H1 (cell line): ENCODE measurements at regions not wholly inside any gene's neighbourhood (a gene's known extent, or its start where the extent isn't known, plus 50 kb on each side); places are given as distances from the start of the nearest gene placed in this dataset.

ENCODE experiments used
- CTCF ChIA-PET: fragments of 300-600 bp; sonication (Branson Sonifier 250); formaldehyde crosslinking; loops from one replicate; lab custom pipeline; 2021; ENCODE audit not compliant: partially characterized antibody; lab: Charles Lee
- POLR2A ChIA-PET: fragments of 300-600 bp; sonication (Branson Sonifier 250); formaldehyde crosslinking; loops from one replicate; lab custom pipeline; 2021; ENCODE audit warnings: inconsistent platforms; ENCODE audit not compliant: partially characterized antibody; lab: Charles Lee
- DNase-seq, 2 experiments: peaks; one replicate each; pipeline versions ENCODE4 v3.0.0 to v3.0.0-alpha.2; 2010 to 2022; ENCODE audit warnings: low spot score in 2 of 2, low read depth in 1 of 2, mixed read lengths in 1 of 2
- FAIRE-seq: peaks from 2 replicates; lab custom pipeline; 2011; peaks lifted over from hg19 to GRCh38; lab: Jason Lieb, UNC
- H2AFZ ChIP-seq: 2 replicates; pipeline ENCODE4 v1.8.1; 2012; ENCODE audit warnings: low read length, inconsistent platforms
- H2AK5ac ChIP-seq: 2 replicates; pipeline ENCODE4 v1.6.1; 2013; ENCODE audit warnings: low read depth, low read length
- H2BK120ac ChIP-seq: replicated peaks from 2 replicates; pipeline ENCODE3; 2013; ENCODE audit warnings: low read depth, low read length, inconsistent platforms
- H2BK12ac ChIP-seq: 2 replicates; pipeline ENCODE4 v1.6.1; 2013; ENCODE audit warnings: low read depth, low read length
- H2BK15ac ChIP-seq: 2 replicates; pipeline ENCODE4 v1.6.1; 2013; ENCODE audit warnings: low read length
- H2BK20ac ChIP-seq: 2 replicates; pipeline ENCODE4 v1.6.1; 2013; ENCODE audit warnings: low read length
- H2BK5ac ChIP-seq: 2 replicates; pipeline ENCODE4 v1.6.1; 2013; ENCODE audit warnings: low read depth, low read length
- H3K14ac ChIP-seq: 2 replicates; pipeline ENCODE4 v1.6.1; 2013; ENCODE audit warnings: inconsistent platforms; ENCODE audit not compliant: insufficient read length
- H3K18ac ChIP-seq: 2 replicates; pipeline ENCODE4 v1.6.1; 2013; ENCODE audit warnings: low read length; ENCODE audit errors: extremely low read depth
- H3K23ac ChIP-seq: 2 replicates; pipeline ENCODE4 v1.6.1; 2013; ENCODE audit warnings: inconsistent platforms; ENCODE audit not compliant: insufficient read length
- H3K23me2 ChIP-seq: 2 replicates; pipeline ENCODE4 v1.6.1; 2013; ENCODE audit warnings: low read depth, low read length
- H3K27ac ChIP-seq: 2 replicates; pipeline ENCODE4 v1.6.1; 2011; ENCODE audit warnings: low read depth, low read length, inconsistent platforms
- H3K27me3 ChIP-seq, 4 experiments: replicated peaks in 1 of 4; 1 replicate in 1 of 4; 2 replicates in 3 of 4; pipeline versions ENCODE4 v1.6.1 to v1.8.1; 2011 to 2013; ENCODE audit warnings: low read length in 3 of 4, mild to moderate bottlenecking in 3 of 4, inconsistent platforms in 2 of 4, mixed read lengths in 2 of 4, moderate library complexity in 1 of 4; ENCODE audit not compliant: control insufficient read depth in 3 of 4, insufficient read depth in 3 of 4; ENCODE audit errors: extremely low read depth in 1 of 4
- H3K36me3 ChIP-seq, 4 experiments: 2 replicates each; pipeline versions ENCODE4 v1.6.1 to v1.8.1; 2011 to 2013; ENCODE audit warnings: mild to moderate bottlenecking in 4 of 4, low read length in 3 of 4, moderate library complexity in 2 of 4, control low read depth in 1 of 4, inconsistent platforms in 1 of 4; ENCODE audit not compliant: insufficient read depth in 4 of 4, control insufficient read depth in 2 of 4
- H3K4ac ChIP-seq: replicated peaks from 2 replicates; pipeline ENCODE3; 2013; ENCODE audit warnings: low read length, low read depth, mixed read lengths, inconsistent platforms; ENCODE audit not compliant: insufficient read length
- H3K4me1 ChIP-seq, 4 experiments: replicated peaks in 1 of 4; 1 replicate in 1 of 4; 2 replicates in 3 of 4; pipeline versions ENCODE4 v1.6.1 to v1.8.1; 2011 to 2013; ENCODE audit warnings: low read length in 3 of 4, inconsistent platforms in 2 of 4, mixed read lengths in 1 of 4; ENCODE audit not compliant: insufficient read depth in 4 of 4, control insufficient read depth in 3 of 4
- H3K4me2 ChIP-seq, 2 experiments: 2 replicates each; pipeline versions ENCODE4 v1.6.1 to v1.8.1; 2011 to 2013; ENCODE audit warnings: low read depth in 2 of 2, low read length in 2 of 2, control low read depth in 1 of 2, inconsistent platforms in 1 of 2, mild to moderate bottlenecking in 1 of 2; ENCODE audit not compliant: insufficient read depth in 1 of 2
- H3K4me3 ChIP-seq, 4 experiments: fragments of 200-600, 300-600 bp in 1 of 4; sonication (generic), shearing (Covaris generic), sonication (Bioruptor Twin) in 1 of 4; 2 replicates each; pipeline versions ENCODE4 v1.5.1 to v1.8.1; 2011 to 2016; ENCODE audit warnings: low read length in 4 of 4, low read depth in 3 of 4, control low read depth in 2 of 4, inconsistent platforms in 2 of 4, mild to moderate bottlenecking in 2 of 4, mixed read lengths in 1 of 4, moderate library complexity in 1 of 4; ENCODE audit not compliant: insufficient read depth in 2 of 4; ENCODE audit errors: extremely low read depth in 1 of 4
- H3K56ac ChIP-seq: replicated peaks from 2 replicates; pipeline ENCODE3; 2013; ENCODE audit warnings: low read depth, mild to moderate bottlenecking, mixed read lengths, low read length, inconsistent platforms; ENCODE audit not compliant: insufficient read length
- H3K79me1 ChIP-seq: 2 replicates; pipeline ENCODE4 v1.6.1; 2013; ENCODE audit warnings: low read depth, low read length, control low read depth
- H3K79me2 ChIP-seq, 2 experiments: 2 replicates each; pipeline versions ENCODE4 v1.6.1 to v1.8.1; 2012 to 2013; ENCODE audit warnings: low read length in 2 of 2, mild to moderate bottlenecking in 2 of 2, inconsistent platforms in 1 of 2; ENCODE audit not compliant: insufficient read depth in 2 of 2, control insufficient read depth in 1 of 2
- H3K9ac ChIP-seq, 4 experiments: replicated peaks in 1 of 4; 1 replicate in 1 of 4; 2 replicates in 3 of 4; pipeline versions ENCODE4 v1.6.1 to v1.8.1; 2011 to 2013; ENCODE audit warnings: low read depth in 3 of 4, low read length in 3 of 4, control low read depth in 2 of 4, mild to moderate bottlenecking in 2 of 4, moderate library complexity in 2 of 4, inconsistent platforms in 1 of 4; ENCODE audit errors: extremely low read depth in 1 of 4
- H3K9me3 ChIP-seq, 2 experiments: 2 replicates each; pipeline versions ENCODE4 v1.6.1 to v1.8.1; 2012 to 2013; ENCODE audit warnings: mild to moderate bottlenecking in 2 of 2, moderate library complexity in 2 of 2, control low read depth in 1 of 2, inconsistent platforms in 1 of 2, low read depth in 1 of 2, low read length in 1 of 2, mixed read lengths in 1 of 2; ENCODE audit not compliant: insufficient read depth in 2 of 2
- H4K20me1 ChIP-seq, 2 experiments: replicated peaks in 1 of 2; 2 replicates each; pipeline versions ENCODE3 to v1.8.1; 2011 to 2013; ENCODE audit warnings: inconsistent platforms in 2 of 2, low read length in 2 of 2, mild to moderate bottlenecking in 1 of 2; ENCODE audit not compliant: insufficient read depth in 2 of 2, control insufficient read depth in 1 of 2
- H4K5ac ChIP-seq: 2 replicates; pipeline ENCODE4 v1.6.1; 2013; ENCODE audit warnings: low read length, low read depth, mixed read lengths, inconsistent platforms; ENCODE audit not compliant: insufficient read length
- H4K8ac ChIP-seq: 2 replicates; pipeline ENCODE4 v1.8.0; 2013; ENCODE audit warnings: mild to moderate bottlenecking, moderate library complexity, low read length, inconsistent platforms; ENCODE audit not compliant: insufficient read depth; ENCODE audit errors: extremely low read depth
- H4K91ac ChIP-seq: replicated peaks from 2 replicates; pipeline ENCODE3; 2013; ENCODE audit warnings: low read length, mixed read lengths, inconsistent platforms; ENCODE audit not compliant: insufficient read length
- ASH2L ChIP-seq: fragments of 200-600, 300-600 bp; sonication (generic); IDR thresholded peaks from one replicate; pipeline ENCODE4 v1.7.1; 2017; ENCODE audit warnings: low read length
- BRCA1 ChIP-seq: IDR thresholded peaks from 2 replicates; pipeline ENCODE4 v1.6.1; 2012; ENCODE audit warnings: low read depth, low read length, improper control_type of control experiment
- CHD2 ChIP-seq: IDR thresholded peaks from 2 replicates; pipeline ENCODE4 v1.6.1; 2012; ENCODE audit warnings: low read length, improper control_type of control experiment
- CREB1 ChIP-seq: IDR thresholded peaks from 2 replicates; pipeline ENCODE4 v1.6.1; 2012; ENCODE audit warnings: inconsistent platforms
- CTBP2 ChIP-seq: IDR thresholded peaks from 2 replicates; pipeline ENCODE4 v1.7.0; 2011; ENCODE audit warnings: borderline replicate concordance, mild to moderate bottlenecking, moderate library complexity, mixed read lengths, low read length; ENCODE audit not compliant: insufficient read depth, insufficient read length
- HDAC2 ChIP-seq, 2 experiments: fragments of 300-600 bp in 1 of 2; sonication (generic) in 1 of 2; IDR thresholded peaks; 2 replicates each; pipeline ENCODE4 v1.6.1; 2011 to 2012; ENCODE audit warnings: low read depth in 2 of 2, low read length in 2 of 2, mild to moderate bottlenecking in 2 of 2, moderate library complexity in 2 of 2, borderline replicate concordance in 1 of 2, inconsistent platforms in 1 of 2
- RBBP5 ChIP-seq: IDR thresholded peaks from 2 replicates; pipeline ENCODE4 v1.7.1; 2012; ENCODE audit warnings: low read depth, mild to moderate bottlenecking, inconsistent platforms, low read length, moderate library complexity, borderline replicate concordance
- RXRA ChIP-seq: IDR thresholded peaks from 2 replicates; pipeline ENCODE4 v1.6.1; 2011; ENCODE audit warnings: low read depth, mild to moderate bottlenecking, low read length, moderate library complexity; ENCODE audit not compliant: insufficient read depth
- SIN3A ChIP-seq, 2 experiments: IDR thresholded peaks in 1 of 2; conservative IDR thresholded peaks in 1 of 2; 2 replicates each; pipeline ENCODE4 v1.6.1; 2011 to 2012; ENCODE audit warnings: low read length in 2 of 2, improper control_type of control experiment in 1 of 2, low read depth in 1 of 2, mild to moderate bottlenecking in 1 of 2
- SUZ12 ChIP-seq: fragments of 200-600 bp; sonication (generic); IDR thresholded peaks from 2 replicates; pipeline ENCODE4 v1.6.1; 2012; ENCODE audit warnings: mild to moderate bottlenecking, inconsistent platforms, low read length, moderate library complexity, mixed read lengths
- TAF1 ChIP-seq: IDR thresholded peaks from 2 replicates; pipeline ENCODE4 v1.6.1; 2011; ENCODE audit warnings: mild to moderate bottlenecking, low read depth, low read length
- TBP ChIP-seq: IDR thresholded peaks from 2 replicates; pipeline ENCODE4 v1.6.1; 2011; ENCODE audit warnings: low read depth, low read length, improper control_type of control experiment
- TCF12 ChIP-seq: IDR thresholded peaks from 2 replicates; pipeline ENCODE4 v1.6.1; 2011; ENCODE audit warnings: low read depth, mild to moderate bottlenecking, low read length
- USF2 ChIP-seq: IDR thresholded peaks from 2 replicates; pipeline ENCODE4 v1.6.1; 2011; ENCODE audit warnings: low read length, improper control_type of control experiment
- WGBS, 2 experiments: shearing (Covaris generic) in 1 of 2; methylation state at CpG; one replicate each; pipeline versions ENCODE4 v1.1.6 to v1.1.7; 2013 to 2015; ENCODE audit warnings: low lambda C conversion rate in 2 of 2, mixed read lengths in 2 of 2, inconsistent platforms in 1 of 2, low coverage in 1 of 2, missing lambda C conversion rate in 1 of 2; ENCODE audit not compliant: insufficient replicate concordance in 2 of 2, insufficient coverage in 1 of 2, insufficient read length in 1 of 2; ENCODE audit errors: extremely low coverage in 1 of 2, missing lambda C conversion rate in 1 of 2; 5-methylcytosine and 5-hydroxymethylcytosine counted together

- H2BK12ac ChIP-seq = no peak overlapping the region
- no peak for FAIRE-seq
- WGBS, 2 experiments = 85% methylated on average over 4 of the region's 4 CpGs; no CpG with 5 or more reads in 1 of the 2 experiments
- TF ChIP-seq CTBP2 (no peak), CHD2 (no peak), USF2 (no peak), BRCA1 (no peak), ASH2L (no peak), HDAC2 (IDR thresholded peaks at IDR 0.05; ENCODE audit: borderline replicate concordance in 1 of 2, low read depth in 2 of 2, low read length in 2 of 2) (no peak), TAF1 (no peak), TBP (no peak), RBBP5 (no peak), CREB1 (no peak), SUZ12 (no peak), SIN3A (conservative IDR thresholded peaks at IDR 0.05 in 1 of 2, IDR thresholded peaks at IDR 0.05 in 1 of 2; ENCODE audit: low read depth in 1 of 2, low read length in 2 of 2) (no peak), TCF12 (no peak), RXRA (no peak)
These were observed 463.1 kb upstream of the DYNLRB2 start for GRCh38 chr16:80077696-80078095.

More at GRCh38 chr16:80077696-80078095, 463.1 kb upstream of the DYNLRB2 start:
- Histone ChIP-seq H4K8ac (no peak overlapping the region), H3K79me2 (no peaks in the 10 kb centered on the region), H3K36me3 (no peaks in the 10 kb centered on the region), H3K27me3 (no peaks in the 10 kb centered on the region), H3K4me1 (no peaks in the 10 kb centered on the region), H4K5ac (no peak overlapping the region), H2AFZ (no peak overlapping the region), H2BK20ac (no peak overlapping the region), H3K4ac (no peak overlapping the region), H2BK120ac (no peak overlapping the region), H4K91ac (no peak overlapping the region), H3K4me2 (no peak overlapping the region), H2BK5ac (no peak overlapping the region), H3K9me3 (no peaks in the 10 kb centered on the region), H3K27ac (no peak overlapping the region), H2BK15ac (no peak overlapping the region), H3K4me3 (no peak overlapping the region), H3K9ac (no peak overlapping the region), H3K56ac (no peak overlapping the region), H2AK5ac (no peak overlapping the region), H3K14ac (no peak overlapping the region), H3K79me1 (no peaks in the 10 kb centered on the region), H3K18ac (no peak overlapping the region), H3K23me2 (peaks cover 4% of the 10 kb centered on the region; the same call in 1 of the 2 replicates), H3K23ac (no peak overlapping the region), H4K20me1 (no peaks in the 10 kb centered on the region)
- POLR2A ChIA-PET = no interaction called here
- CTCF ChIA-PET = interaction anchor here (0.7 to 1.0 kb wide), 2 partner anchors 8 to 815 kb away, joined by 3 to 4 read pairs; no protein-coding TSS in a partner anchor
- no peak for DNase-seq
